K562 (cell line): ENCODE measurements at regions not wholly inside any gene's neighbourhood (a gene's known extent, or its start where the extent isn't known, plus 50 kb on each side); places are given as distances from the start of the nearest gene placed in this dataset.
A peak's percentile ranks its signal among the peaks of the same experiment; 100 is the strongest.

Source experiments
- ARNT ChIP-seq, 2 experiments: fragments of 450-650 bp; IDR thresholded peaks; 2 replicates each; pipeline ENCODE4 v1.6.1; 2016; ENCODE audit warnings: mild to moderate bottlenecking in 1 of 2
- C11orf30 ChIP-seq: fragments of 450-650 bp; IDR thresholded peaks from 2 replicates; pipeline ENCODE4 v1.6.1; 2016; ENCODE audit warnings: low read depth, mild to moderate bottlenecking
- EP300 ChIP-seq: IDR thresholded peaks from 2 replicates; pipeline ENCODE4 v1.6.1; 2012; ENCODE audit warnings: low read length, improper control_type of control experiment
- ETV1 ChIP-seq: fragments of 450-650 bp; conservative IDR thresholded peaks from 2 replicates; pipeline ENCODE4 v1.6.1; 2016; ENCODE audit warnings: missing genetic modification characterization, control low read depth, low read depth, missing compliant biosample characterization
- FUS ChIP-seq: fragments of 200-400 bp; formaldehyde crosslinking; optimal IDR thresholded peaks from 2 replicates; pipeline ENCODE3; 2017; ENCODE audit warnings: low read depth, low read length
- GABPB2 ChIP-seq: fragments of 250-450 bp; sonication (Bioruptor Pico); conservative IDR thresholded peaks from 2 replicates; pipeline ENCODE4 v1.5.1; 2021; ENCODE audit warnings: mild to moderate bottlenecking
- JUND ChIP-seq, 2 experiments: IDR thresholded peaks; 2 replicates in 1 of 2; 3 replicates in 1 of 2; pipeline ENCODE4 v1.6.1; 2011; ENCODE audit warnings: borderline replicate concordance in 2 of 2, low read depth in 2 of 2, low read length in 2 of 2, improper control_type of control experiment in 1 of 2, missing biosample characterization in 1 of 2, missing genetic modification characterization in 1 of 2, missing genetic modification reagents in 1 of 2
- KAT7 ChIP-seq: sonication (generic); formaldehyde crosslinking; IDR thresholded peaks from 2 replicates; pipeline ENCODE4 v1.8.0; 2022; ENCODE audit warnings: missing genetic modification reagents, mild to moderate bottlenecking, borderline replicate concordance
- KDM5B ChIP-seq: fragments of 200-600 bp; sonication (generic); IDR thresholded peaks from 2 replicates; pipeline ENCODE4 v1.6.1; 2012; ENCODE audit warnings: low read depth, mild to moderate bottlenecking, moderate library complexity, low read length, control low read depth, inconsistent platforms; ENCODE audit not compliant: insufficient replicate concordance
- MEIS2 ChIP-seq: fragments of 450-650 bp; IDR thresholded peaks from 2 replicates; pipeline ENCODE4 v1.6.1; 2014; ENCODE audit warnings: mild to moderate bottlenecking; ENCODE audit not compliant: partially characterized antibody
- NR1H2 ChIP-seq: sonication (generic); formaldehyde crosslinking; IDR thresholded peaks from 2 replicates; pipeline ENCODE4 v1.4.0; 2020; ENCODE audit warnings: mild to moderate bottlenecking, missing genetic modification reagents
- POLR2AphosphoS2 ChIP-seq: IDR thresholded peaks from 2 replicates; pipeline ENCODE4 v1.6.1; 2012; ENCODE audit warnings: low read length, improper control_type of control experiment
- SAFB2 ChIP-seq: fragments of 200-400 bp; formaldehyde crosslinking; IDR thresholded peaks from 2 replicates; pipeline ENCODE4 v1.6.1; 2018; ENCODE audit warnings: borderline replicate concordance, low read length, low read depth, moderate library complexity; ENCODE audit not compliant: severe bottlenecking
- ZC3H4 ChIP-seq: sonication (generic); formaldehyde crosslinking; IDR thresholded peaks from 2 replicates; pipeline ENCODE4 v1.9.0; 2021; ENCODE audit warnings: missing genetic modification reagents, borderline replicate concordance
- ZFX ChIP-seq: sonication (generic); formaldehyde crosslinking; IDR thresholded peaks from 2 replicates; pipeline ENCODE4 v1.8.0; 2022; ENCODE audit warnings: mild to moderate bottlenecking, missing genetic modification reagents, moderate library complexity
- ZNF41 ChIP-seq: fragments of 250-450 bp; sonication (Bioruptor Pico); conservative IDR thresholded peaks from 2 replicates; pipeline ENCODE4 v1.4.0; 2020; ENCODE audit warnings: mild to moderate bottlenecking
- TF ChIP-seq, protein P1 (sequence below): fragments of 250-450 bp; sonication (Bioruptor Pico); IDR thresholded peaks from 2 replicates; pipeline ENCODE4 v1.5.0; 2021
- TF ChIP-seq, protein P2 (sequence below), 2 experiments: fragments of 450-650 bp; IDR thresholded peaks; 2 replicates each; pipeline ENCODE4 v1.6.1; 2016; ENCODE audit warnings: mild to moderate bottlenecking in 2 of 2, borderline replicate concordance in 1 of 2, low read depth in 1 of 2, moderate library complexity in 1 of 2

DNA sequence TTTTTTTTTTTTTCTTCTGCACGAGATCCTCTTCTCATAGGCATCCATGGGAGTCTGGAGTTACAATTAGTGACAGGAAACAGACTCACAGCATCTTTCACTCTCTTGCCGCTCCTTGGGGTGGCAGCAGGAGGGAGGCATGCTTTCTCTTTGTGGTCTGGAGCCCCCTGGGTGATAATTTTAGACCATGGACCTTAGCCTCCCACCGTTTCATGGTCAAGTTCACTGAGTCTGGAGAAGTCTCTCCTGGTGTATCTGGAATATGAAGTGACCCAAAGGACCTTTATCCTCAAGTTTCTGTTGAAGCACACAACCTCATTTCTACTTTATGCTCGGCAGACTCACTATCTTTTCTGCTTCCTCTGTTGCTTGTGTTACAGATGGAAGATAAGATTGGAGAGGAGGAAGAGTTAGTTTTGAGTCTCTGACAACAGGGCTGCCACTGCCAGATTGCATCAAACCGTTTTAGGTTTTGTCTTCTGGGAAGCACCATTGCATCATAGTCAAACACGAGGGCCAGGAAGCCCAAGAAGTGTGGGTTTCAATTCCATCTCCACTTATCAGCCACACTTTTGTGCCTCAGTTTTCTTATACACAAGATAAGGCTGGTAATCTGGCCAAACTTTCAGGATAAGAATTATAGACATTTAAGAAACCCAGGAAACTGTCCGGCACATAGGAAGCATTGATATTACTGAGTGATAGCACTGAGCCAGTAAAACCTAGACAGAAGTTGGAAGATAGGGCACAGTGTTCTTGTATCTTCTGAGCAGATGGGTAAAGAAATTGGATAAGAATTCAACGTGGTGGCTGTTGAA lies 62.3 kb downstream of the ADCYAP1 start (continued):
- TF ChIP-seq JUND (IDR thresholded peaks at IDR 0.05; ENCODE audit: borderline replicate concordance, low read depth, low read length): peak; percentile 94
- peak; percentile 87; the same call in 2 of the 3 replicates for TF ChIP-seq JUND (tag; IDR thresholded peaks at IDR 0.05; ENCODE audit: borderline replicate concordance, low read depth, low read length)
- TF ChIP-seq C11orf30: no peak
- TF ChIP-seq MEIS2: peak; percentile 75
- TF ChIP-seq, protein P1, sequence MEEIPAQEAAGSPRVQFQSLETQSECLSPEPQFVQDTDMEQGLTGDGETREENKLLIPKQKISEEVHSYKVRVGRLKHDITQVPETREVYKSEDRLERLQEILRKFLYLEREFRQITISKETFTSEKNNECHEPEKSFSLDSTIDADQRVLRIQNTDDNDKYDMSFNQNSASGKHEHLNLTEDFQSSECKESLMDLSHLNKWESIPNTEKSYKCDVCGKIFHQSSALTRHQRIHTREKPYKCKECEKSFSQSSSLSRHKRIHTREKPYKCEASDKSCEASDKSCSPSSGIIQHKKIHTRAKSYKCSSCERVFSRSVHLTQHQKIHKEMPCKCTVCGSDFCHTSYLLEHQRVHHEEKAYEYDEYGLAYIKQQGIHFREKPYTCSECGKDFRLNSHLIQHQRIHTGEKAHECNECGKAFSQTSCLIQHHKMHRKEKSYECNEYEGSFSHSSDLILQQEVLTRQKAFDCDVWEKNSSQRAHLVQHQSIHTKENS (CRISPR knock-in tag): no peak
- TF ChIP-seq ZFX (CRISPR knock-in tag): no peak
- TF ChIP-seq, protein P2, sequence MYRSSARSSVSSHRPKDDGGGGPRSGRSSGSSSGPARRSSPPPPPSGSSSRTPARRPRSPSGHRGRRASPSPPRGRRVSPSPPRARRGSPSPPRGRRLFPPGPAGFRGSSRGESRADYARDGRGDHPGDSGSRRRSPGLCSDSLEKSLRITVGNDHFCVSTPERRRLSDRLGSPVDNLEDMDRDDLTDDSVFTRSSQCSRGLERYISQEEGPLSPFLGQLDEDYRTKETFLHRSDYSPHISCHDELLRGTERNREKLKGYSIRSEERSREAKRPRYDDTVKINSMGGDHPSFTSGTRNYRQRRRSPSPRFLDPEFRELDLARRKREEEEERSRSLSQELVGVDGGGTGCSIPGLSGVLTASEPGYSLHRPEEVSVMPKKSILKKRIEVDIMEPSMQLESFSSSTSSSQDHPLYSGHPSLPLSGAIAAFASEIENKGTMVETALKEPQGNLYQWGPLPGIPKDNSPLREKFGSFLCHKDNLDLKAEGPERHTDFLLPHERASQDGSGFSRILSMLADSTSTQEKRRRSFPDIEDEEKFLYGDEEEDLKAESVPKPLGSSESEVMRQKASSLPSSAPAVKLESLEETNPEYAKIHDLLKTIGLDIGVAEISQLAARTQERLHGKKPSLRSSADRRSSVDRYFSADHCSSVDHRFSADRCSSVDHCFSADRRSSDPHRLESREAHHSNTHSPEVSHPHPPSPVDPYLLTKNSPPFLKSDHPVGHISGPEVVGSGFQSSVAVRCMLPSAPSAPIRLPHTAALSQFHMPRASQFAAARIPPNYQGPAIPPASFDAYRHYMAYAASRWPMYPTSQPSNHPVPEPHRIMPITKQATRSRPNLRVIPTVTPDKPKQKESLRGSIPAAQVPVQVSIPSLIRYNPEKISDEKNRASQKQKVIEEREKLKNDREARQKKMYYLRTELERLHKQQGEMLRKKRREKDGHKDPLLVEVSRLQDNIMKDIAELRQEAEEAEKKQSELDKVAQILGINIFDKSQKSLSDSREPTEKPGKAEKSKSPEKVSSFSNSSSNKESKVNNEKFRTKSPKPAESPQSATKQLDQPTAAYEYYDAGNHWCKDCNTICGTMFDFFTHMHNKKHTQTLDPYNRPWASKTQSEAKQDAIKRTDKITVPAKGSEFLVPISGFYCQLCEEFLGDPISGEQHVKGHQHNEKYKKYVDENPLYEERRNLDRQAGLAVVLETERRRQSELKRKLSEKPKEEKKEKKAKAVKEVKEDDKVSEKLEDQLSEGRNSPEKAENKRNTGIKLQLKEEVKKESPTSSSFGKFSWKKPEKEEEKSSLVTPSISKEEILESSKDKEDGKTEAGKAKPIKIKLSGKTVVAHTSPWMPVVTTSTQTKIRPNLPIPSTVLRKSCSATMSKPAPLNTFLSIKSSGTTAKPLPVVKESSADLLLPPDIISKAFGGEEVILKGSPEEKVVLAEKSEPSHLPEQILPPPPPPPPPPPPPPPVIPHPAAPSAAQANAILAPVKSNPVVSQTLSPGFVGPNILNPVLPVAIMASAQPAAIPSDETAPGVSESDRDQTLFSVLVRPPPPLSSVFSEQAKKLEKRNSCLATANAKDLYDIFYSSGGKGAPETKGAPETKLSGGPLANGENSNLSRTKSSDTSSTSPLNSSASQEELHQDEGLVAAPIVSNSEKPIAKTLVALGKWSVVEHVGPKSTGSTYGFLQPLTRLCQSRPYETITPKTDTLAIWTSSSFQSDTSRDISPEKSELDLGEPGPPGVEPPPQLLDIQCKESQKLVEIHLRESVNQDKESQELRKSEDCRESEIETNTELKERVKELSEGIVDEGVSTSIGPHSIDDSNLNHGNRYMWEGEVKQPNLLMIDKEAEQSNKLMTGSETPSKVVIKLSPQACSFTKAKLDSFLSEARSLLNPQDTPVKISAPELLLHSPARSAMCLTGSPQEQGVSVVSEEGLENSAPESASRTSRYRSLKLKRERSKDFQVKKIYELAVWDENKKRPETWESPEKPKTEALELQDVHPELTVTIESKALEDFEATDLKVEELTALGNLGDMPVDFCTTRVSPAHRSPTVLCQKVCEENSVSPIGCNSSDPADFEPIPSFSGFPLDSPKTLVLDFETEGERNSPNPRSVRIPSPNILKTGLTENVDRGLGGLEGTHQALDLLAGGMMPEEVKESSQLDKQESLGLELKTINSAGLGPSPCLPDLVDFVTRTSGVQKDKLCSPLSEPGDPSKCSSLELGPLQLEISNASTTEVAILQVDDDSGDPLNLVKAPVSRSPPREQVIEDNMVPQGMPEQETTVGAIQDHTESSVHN (IDR thresholded peaks at IDR 0.05; ENCODE audit: borderline replicate concordance in 1 of 2, low read depth in 1 of 2): peak in 1 of 2 experiments; percentile 75; a peak in 1 of 4 replicates
- no peak for TF ChIP-seq KDM5B
- 0 out of 2 replicates have a peak, but pooled peaks have one; percentile 40 for TF ChIP-seq ZNF41 (CRISPR knock-in tag)
- no peak for TF ChIP-seq SAFB2
- 0 out of 4 replicates have a peak, but pooled peaks of 1 of the 2 experiments have one; percentile 42 for TF ChIP-seq ARNT (IDR thresholded peaks at IDR 0.05)
- TF ChIP-seq ZC3H4 (CRISPR knock-in tag): no peak
- TF ChIP-seq POLR2AphosphoS2: no peak
- peak; percentile 98 for TF ChIP-seq EP300
- no peak for TF ChIP-seq KAT7 (CRISPR knock-in tag)
- TF ChIP-seq ETV1 (tag): peak; percentile 76
- TF ChIP-seq NR1H2 (CRISPR knock-in tag): no peak
- no peak for TF ChIP-seq FUS
- TF ChIP-seq GABPB2 (CRISPR knock-in tag): no peak
